Astrocyte (in vitro differentiated cells and primary cell): ENCODE measurements at regions not wholly inside any gene's neighbourhood (a gene's known extent, or its start where the extent isn't known, plus 50 kb on each side); places are given as distances from the start of the nearest gene placed in this dataset.
"Not testable (repeated sequence)": the region's sequence is repeated elsewhere in the genome, so short reads cannot be mapped to it uniquely, and the experiment has no call there.

Experiments
- DNase-seq: peaks from one replicate; pipeline ENCODE4 v3.0.0-alpha.2; 2010; ENCODE audit warnings: low read depth
- FAIRE-seq: peaks from 2 replicates; lab custom pipeline; 2011; peaks lifted over from hg19 to GRCh38; lab: Jason Lieb, UNC
- H2AFZ ChIP-seq: 2 replicates; pipeline ENCODE4 v1.6.0; 2012; ENCODE audit warnings: low read depth, low read length, inconsistent platforms
- H3K27ac ChIP-seq: 2 replicates; pipeline ENCODE4 v1.5.1; 2011; ENCODE audit warnings: low read depth, low read length, inconsistent platforms
- H3K27me3 ChIP-seq: 2 replicates; pipeline ENCODE4 v1.6.0; 2011; ENCODE audit warnings: low read length, inconsistent platforms; ENCODE audit not compliant: insufficient read depth
- H3K36me3 ChIP-seq: 2 replicates; pipeline ENCODE4 v1.5.1; 2011; ENCODE audit warnings: low read length, inconsistent platforms; ENCODE audit not compliant: insufficient read depth
- H3K4me1 ChIP-seq: 2 replicates; pipeline ENCODE4 v1.5.1; 2011; ENCODE audit warnings: low read length, inconsistent platforms; ENCODE audit not compliant: insufficient read depth
- H3K4me2 ChIP-seq: 2 replicates; pipeline ENCODE4 v1.6.0; 2012; ENCODE audit warnings: low read length, inconsistent platforms
- H3K4me3 ChIP-seq: 2 replicates; pipeline ENCODE4 v1.5.1; 2011; ENCODE audit warnings: low read depth, mild to moderate bottlenecking, low read length, inconsistent platforms; ENCODE audit not compliant: insufficient read depth
- H3K79me2 ChIP-seq: 2 replicates; pipeline ENCODE4 v1.6.0; 2012; ENCODE audit warnings: mild to moderate bottlenecking, low read length, inconsistent platforms; ENCODE audit not compliant: insufficient read depth
- H3K9ac ChIP-seq: 2 replicates; pipeline ENCODE4 v1.6.0; 2012; ENCODE audit warnings: mild to moderate bottlenecking, low read length, inconsistent platforms
- H3K9me3 ChIP-seq: 2 replicates; pipeline ENCODE4 v1.5.1; 2012; ENCODE audit warnings: low read depth, mild to moderate bottlenecking, low read length, inconsistent platforms; ENCODE audit not compliant: insufficient read depth
- H4K20me1 ChIP-seq: 2 replicates; pipeline ENCODE4 v1.6.0; 2012; ENCODE audit warnings: low read length, inconsistent platforms; ENCODE audit not compliant: insufficient read depth
- H3K27ac Mint-ChIP-seq: one replicate; pipeline ENCODE4 v1.8.0; 2021; ENCODE audit warnings: mild to moderate bottlenecking, mixed read lengths; ENCODE audit not compliant: unreplicated experiment
- H3K27me3 Mint-ChIP-seq: one replicate; pipeline ENCODE4 v1.8.0; 2021; ENCODE audit warnings: low read depth, mixed read lengths; ENCODE audit not compliant: unreplicated experiment
- H3K36me3 Mint-ChIP-seq: one replicate; pipeline ENCODE4 v1.8.0; 2021; ENCODE audit warnings: low read depth, mixed read lengths; ENCODE audit not compliant: unreplicated experiment
- H3K4me1 Mint-ChIP-seq: one replicate; pipeline ENCODE4 v1.8.0; 2021; ENCODE audit warnings: low read depth, mixed read lengths; ENCODE audit not compliant: unreplicated experiment
- H3K4me3 Mint-ChIP-seq: one replicate; pipeline ENCODE4 v1.8.0; 2021; ENCODE audit warnings: mild to moderate bottlenecking, moderate library complexity, mixed read lengths; ENCODE audit not compliant: unreplicated experiment
- H3K9me3 Mint-ChIP-seq: one replicate; pipeline ENCODE4 v1.8.0; 2021; ENCODE audit warnings: mild to moderate bottlenecking, mixed read lengths; ENCODE audit not compliant: unreplicated experiment

GRCh38 chrX:89539150-89539549 is 382.6 kb upstream of the TGIF2LX start:
- not testable (repeated sequence) for H3K9me3 ChIP-seq, H3K36me3 Mint-ChIP-seq, H4K20me1 ChIP-seq, H3K4me3 ChIP-seq, H3K4me2 ChIP-seq, H3K27ac Mint-ChIP-seq, H2AFZ ChIP-seq, H3K27ac ChIP-seq, H3K79me2 ChIP-seq, H3K27me3 Mint-ChIP-seq, H3K36me3 ChIP-seq, H3K27me3 ChIP-seq, FAIRE-seq, DNase-seq, H3K4me3 Mint-ChIP-seq, H3K9ac ChIP-seq, H3K4me1 Mint-ChIP-seq, H3K4me1 ChIP-seq, H3K9me3 Mint-ChIP-seq

GRCh38 chrX:89557146-89557545 is 364.6 kb upstream of the TGIF2LX start:
- FAIRE-seq, H3K27me3 Mint-ChIP-seq, DNase-seq, H2AFZ ChIP-seq, H3K9me3 ChIP-seq, H3K4me3 ChIP-seq, H3K9me3 Mint-ChIP-seq, H3K4me3 Mint-ChIP-seq, H3K36me3 ChIP-seq, H3K79me2 ChIP-seq, H3K27ac ChIP-seq, H4K20me1 ChIP-seq, H3K4me2 ChIP-seq, H3K36me3 Mint-ChIP-seq, H3K4me1 ChIP-seq, H3K4me1 Mint-ChIP-seq, H3K27ac Mint-ChIP-seq, H3K9ac ChIP-seq, H3K27me3 ChIP-seq: not testable (repeated sequence)

GRCh38 chrX:89562079-89562478 is 359.6 kb upstream of the TGIF2LX start:
- H3K36me3 Mint-ChIP-seq, H3K27me3 ChIP-seq, H3K9ac ChIP-seq, H2AFZ ChIP-seq, H3K27ac ChIP-seq, H4K20me1 ChIP-seq, FAIRE-seq, H3K36me3 ChIP-seq, H3K4me1 Mint-ChIP-seq, H3K4me3 Mint-ChIP-seq, H3K9me3 ChIP-seq, H3K27ac Mint-ChIP-seq, H3K27me3 Mint-ChIP-seq, H3K4me3 ChIP-seq, H3K4me2 ChIP-seq, H3K9me3 Mint-ChIP-seq, DNase-seq, H3K4me1 ChIP-seq, H3K79me2 ChIP-seq: not testable (repeated sequence)

GRCh38 chrX:89563107-89563506 is 358.6 kb upstream of the TGIF2LX start:
- H3K36me3 ChIP-seq, H3K4me3 ChIP-seq, H3K79me2 ChIP-seq, H3K4me3 Mint-ChIP-seq, H3K27me3 Mint-ChIP-seq, H3K27me3 ChIP-seq, H4K20me1 ChIP-seq, H3K27ac ChIP-seq, H3K9me3 ChIP-seq, H3K9ac ChIP-seq, FAIRE-seq, H3K4me2 ChIP-seq, H3K4me1 ChIP-seq, H3K4me1 Mint-ChIP-seq, H3K27ac Mint-ChIP-seq, H2AFZ ChIP-seq, DNase-seq, H3K36me3 Mint-ChIP-seq, H3K9me3 Mint-ChIP-seq: not testable (repeated sequence)

- not testable (repeated sequence) for H3K4me2 ChIP-seq, H3K9me3 ChIP-seq, H3K4me1 ChIP-seq, H3K27me3 ChIP-seq, H3K36me3 Mint-ChIP-seq, H4K20me1 ChIP-seq, H3K9me3 Mint-ChIP-seq, H3K36me3 ChIP-seq, DNase-seq, H3K27me3 Mint-ChIP-seq, H2AFZ ChIP-seq, H3K4me3 Mint-ChIP-seq, H3K27ac ChIP-seq, H3K27ac Mint-ChIP-seq, H3K4me1 Mint-ChIP-seq, H3K9ac ChIP-seq, H3K79me2 ChIP-seq, H3K4me3 ChIP-seq
- peak; percentile 81 for FAIRE-seq
Measured at GRCh38 chrX:89567787-89568186, 353.9 kb upstream of the TGIF2LX start.

GRCh38 chrX:89581868-89582267 is 339.8 kb upstream of the TGIF2LX start:
- not testable (repeated sequence) for H3K36me3 Mint-ChIP-seq, H3K79me2 ChIP-seq, H3K9ac ChIP-seq, H3K4me1 ChIP-seq, H3K4me3 ChIP-seq, H3K4me2 ChIP-seq, H3K27ac Mint-ChIP-seq, FAIRE-seq, H3K27me3 ChIP-seq, H3K36me3 ChIP-seq, H2AFZ ChIP-seq, H3K9me3 ChIP-seq, H3K27me3 Mint-ChIP-seq, DNase-seq, H3K4me1 Mint-ChIP-seq, H4K20me1 ChIP-seq, H3K27ac ChIP-seq, H3K4me3 Mint-ChIP-seq, H3K9me3 Mint-ChIP-seq
